ENCODE measurements at regions not wholly inside any gene's neighbourhood (a gene's known extent, or its start where the extent isn't known, plus 50 kb on each side); places are given as distances from the start of the nearest gene placed in this dataset.

- peak in 1 of 2 experiments; percentile 57; a peak in 1 of 4 replicates for TF ChIP-seq BHLHE40 (IDR thresholded peaks at IDR 0.05; ENCODE audit: borderline replicate concordance in 1 of 2, low read depth in 2 of 2, low read length in 1 of 2)
- TF ChIP-seq, protein P1, sequence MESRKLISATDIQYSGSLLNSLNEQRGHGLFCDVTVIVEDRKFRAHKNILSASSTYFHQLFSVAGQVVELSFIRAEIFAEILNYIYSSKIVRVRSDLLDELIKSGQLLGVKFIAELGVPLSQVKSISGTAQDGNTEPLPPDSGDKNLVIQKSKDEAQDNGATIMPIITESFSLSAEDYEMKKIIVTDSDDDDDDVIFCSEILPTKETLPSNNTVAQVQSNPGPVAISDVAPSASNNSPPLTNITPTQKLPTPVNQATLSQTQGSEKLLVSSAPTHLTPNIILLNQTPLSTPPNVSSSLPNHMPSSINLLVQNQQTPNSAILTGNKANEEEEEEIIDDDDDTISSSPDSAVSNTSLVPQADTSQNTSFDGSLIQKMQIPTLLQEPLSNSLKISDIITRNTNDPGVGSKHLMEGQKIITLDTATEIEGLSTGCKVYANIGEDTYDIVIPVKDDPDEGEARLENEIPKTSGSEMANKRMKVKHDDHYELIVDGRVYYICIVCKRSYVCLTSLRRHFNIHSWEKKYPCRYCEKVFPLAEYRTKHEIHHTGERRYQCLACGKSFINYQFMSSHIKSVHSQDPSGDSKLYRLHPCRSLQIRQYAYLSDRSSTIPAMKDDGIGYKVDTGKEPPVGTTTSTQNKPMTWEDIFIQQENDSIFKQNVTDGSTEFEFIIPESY (IDR thresholded peaks at IDR 0.05): no peak
- TF ChIP-seq JUNB (IDR thresholded peaks at IDR 0.05): no peak
- TF ChIP-seq SMAD5 (IDR thresholded peaks at IDR 0.05; ENCODE audit: low read depth): no peak
- TF ChIP-seq RBBP5 (conservative IDR thresholded peaks at IDR 0.05): no peak
- TF ChIP-seq ZBTB4 (CRISPR knock-in tag; IDR thresholded peaks at IDR 0.05): no peak
- no peak for TF ChIP-seq ZNF622 (IDR thresholded peaks at IDR 0.05)
- no peak for TF ChIP-seq IRF4 (IDR thresholded peaks at IDR 0.05; ENCODE audit: low read depth, low read length)
- peak; percentile 83 for TF ChIP-seq IKZF1 (conservative IDR thresholded peaks at IDR 0.05)
- TF ChIP-seq MXI1 (IDR thresholded peaks at IDR 0.05; ENCODE audit: low read depth, low read length): peak; percentile 42
- TF ChIP-seq MTA2 (IDR thresholded peaks at IDR 0.05; ENCODE audit: low read depth): peak; percentile 34; the same call in 1 of the 2 replicates
- TF ChIP-seq NFXL1 (IDR thresholded peaks at IDR 0.05; ENCODE audit: borderline replicate concordance): no peak
- TF ChIP-seq PRDM15 (CRISPR knock-in tag; IDR thresholded peaks at IDR 0.05): no peak
- no peak for TF ChIP-seq SMARCA5 (IDR thresholded peaks at IDR 0.05)
- no peak for TF ChIP-seq SIX5 (IDR thresholded peaks at IDR 0.05; ENCODE audit: low read depth, low read length, severe bottlenecking)
- TF ChIP-seq, protein P2, sequence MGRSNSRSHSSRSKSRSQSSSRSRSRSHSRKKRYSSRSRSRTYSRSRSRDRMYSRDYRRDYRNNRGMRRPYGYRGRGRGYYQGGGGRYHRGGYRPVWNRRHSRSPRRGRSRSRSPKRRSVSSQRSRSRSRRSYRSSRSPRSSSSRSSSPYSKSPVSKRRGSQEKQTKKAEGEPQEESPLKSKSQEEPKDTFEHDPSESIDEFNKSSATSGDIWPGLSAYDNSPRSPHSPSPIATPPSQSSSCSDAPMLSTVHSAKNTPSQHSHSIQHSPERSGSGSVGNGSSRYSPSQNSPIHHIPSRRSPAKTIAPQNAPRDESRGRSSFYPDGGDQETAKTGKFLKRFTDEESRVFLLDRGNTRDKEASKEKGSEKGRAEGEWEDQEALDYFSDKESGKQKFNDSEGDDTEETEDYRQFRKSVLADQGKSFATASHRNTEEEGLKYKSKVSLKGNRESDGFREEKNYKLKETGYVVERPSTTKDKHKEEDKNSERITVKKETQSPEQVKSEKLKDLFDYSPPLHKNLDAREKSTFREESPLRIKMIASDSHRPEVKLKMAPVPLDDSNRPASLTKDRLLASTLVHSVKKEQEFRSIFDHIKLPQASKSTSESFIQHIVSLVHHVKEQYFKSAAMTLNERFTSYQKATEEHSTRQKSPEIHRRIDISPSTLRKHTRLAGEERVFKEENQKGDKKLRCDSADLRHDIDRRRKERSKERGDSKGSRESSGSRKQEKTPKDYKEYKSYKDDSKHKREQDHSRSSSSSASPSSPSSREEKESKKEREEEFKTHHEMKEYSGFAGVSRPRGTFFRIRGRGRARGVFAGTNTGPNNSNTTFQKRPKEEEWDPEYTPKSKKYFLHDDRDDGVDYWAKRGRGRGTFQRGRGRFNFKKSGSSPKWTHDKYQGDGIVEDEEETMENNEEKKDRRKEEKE (IDR thresholded peaks at IDR 0.05): no peak
- no peak for TF ChIP-seq RFX5 (IDR thresholded peaks at IDR 0.05; ENCODE audit: low read depth, low read length)
- TF ChIP-seq SPI1 (IDR thresholded peaks at IDR 0.05; ENCODE audit: borderline replicate concordance, insufficient read depth, low read depth, low read length): peak; percentile 65; the same call in 1 of the 2 replicates
- no peak for TF ChIP-seq ZSCAN29 (IDR thresholded peaks at IDR 0.05)
These were observed 82.3 kb upstream of the CD99 start (continued) for GRCh38 chrX:2608638-2609430.

Measured in GM12878 (cell line).